ENCODE measurements at regions not wholly inside any gene's neighbourhood (a gene's known extent, or its start where the extent isn't known, plus 50 kb on each side); places are given as distances from the start of the nearest gene placed in this dataset.

DNA sequence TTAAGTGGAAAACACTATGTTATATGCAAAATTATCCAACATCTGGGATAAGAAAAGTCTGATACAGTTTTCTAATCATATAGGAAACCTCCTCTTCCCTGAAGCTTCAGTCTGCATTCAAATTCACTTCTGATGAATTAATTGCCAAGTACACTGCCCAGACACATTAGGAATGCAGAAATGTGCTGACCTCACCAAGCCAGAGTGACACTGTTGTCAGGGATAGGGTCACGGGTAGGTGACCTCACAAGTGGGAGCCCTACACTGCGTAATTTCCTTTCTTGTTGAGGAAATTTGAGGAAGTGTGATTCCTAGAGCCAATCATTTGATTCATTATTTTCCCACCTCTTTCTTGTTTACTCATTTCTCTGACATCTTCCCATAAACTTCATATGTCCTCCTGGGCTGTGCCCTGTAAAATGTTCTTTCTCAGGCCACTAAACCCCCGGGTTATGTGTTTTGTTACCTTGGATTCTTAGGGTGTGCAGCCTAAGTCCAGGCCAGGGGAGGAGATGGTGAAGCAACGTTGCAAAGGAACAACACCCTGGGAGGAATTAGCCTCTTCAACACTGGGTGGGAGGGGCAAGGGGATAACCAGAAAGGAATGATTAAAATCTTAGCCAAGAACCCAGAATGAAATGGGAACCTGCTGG is 411.9 kb downstream of the MTRR start:
- intact Hi-C loops (cut with DNase I): no loop called here
- H3K27ac ChIP-seq: no peak overlapping the region
- TF ChIP-seq, protein P1, sequence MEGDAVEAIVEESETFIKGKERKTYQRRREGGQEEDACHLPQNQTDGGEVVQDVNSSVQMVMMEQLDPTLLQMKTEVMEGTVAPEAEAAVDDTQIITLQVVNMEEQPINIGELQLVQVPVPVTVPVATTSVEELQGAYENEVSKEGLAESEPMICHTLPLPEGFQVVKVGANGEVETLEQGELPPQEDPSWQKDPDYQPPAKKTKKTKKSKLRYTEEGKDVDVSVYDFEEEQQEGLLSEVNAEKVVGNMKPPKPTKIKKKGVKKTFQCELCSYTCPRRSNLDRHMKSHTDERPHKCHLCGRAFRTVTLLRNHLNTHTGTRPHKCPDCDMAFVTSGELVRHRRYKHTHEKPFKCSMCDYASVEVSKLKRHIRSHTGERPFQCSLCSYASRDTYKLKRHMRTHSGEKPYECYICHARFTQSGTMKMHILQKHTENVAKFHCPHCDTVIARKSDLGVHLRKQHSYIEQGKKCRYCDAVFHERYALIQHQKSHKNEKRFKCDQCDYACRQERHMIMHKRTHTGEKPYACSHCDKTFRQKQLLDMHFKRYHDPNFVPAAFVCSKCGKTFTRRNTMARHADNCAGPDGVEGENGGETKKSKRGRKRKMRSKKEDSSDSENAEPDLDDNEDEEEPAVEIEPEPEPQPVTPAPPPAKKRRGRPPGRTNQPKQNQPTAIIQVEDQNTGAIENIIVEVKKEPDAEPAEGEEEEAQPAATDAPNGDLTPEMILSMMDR (IDR thresholded peaks at IDR 0.05): no peak
- TF ChIP-seq POLR2A (IDR thresholded peaks at IDR 0.05) (no peak), POLR2AphosphoS5 (IDR thresholded peaks at IDR 0.05) (no peak)
- H3K9me3 ChIP-seq: no peaks in the 10 kb centered on the region
- 63% methylated on average over 4 of the region's 4 CpGs for WGBS
- H3K4me1 ChIP-seq (replicated peaks): no peaks in the 10 kb centered on the region
- H3K27me3 ChIP-seq (replicated peaks; ENCODE audit: insufficient read depth): no peaks in the 10 kb centered on the region
- no peak for DNase-seq (ENCODE audit: low spot score)
- H3K36me3 ChIP-seq: no peaks in the 10 kb centered on the region
- no peak overlapping the region for H3K4me3 ChIP-seq

DNA sequence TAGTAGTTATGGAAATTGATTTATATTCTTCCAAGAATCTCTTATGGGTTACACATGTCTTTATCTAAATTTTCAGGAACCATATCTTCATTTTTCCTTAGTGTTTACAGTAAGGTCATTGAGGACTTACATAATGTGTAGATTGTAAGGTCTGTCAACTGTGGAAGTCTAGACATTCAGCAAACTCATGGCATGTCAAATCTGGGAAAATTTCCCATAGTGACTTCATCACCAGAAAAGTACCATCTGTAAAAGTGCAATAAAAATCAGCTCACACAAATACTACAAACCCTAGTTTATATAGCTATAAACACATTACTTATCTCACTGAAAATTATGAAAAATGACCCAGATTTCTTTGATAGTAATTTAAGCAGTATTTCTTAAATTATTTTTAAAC is 419.4 kb downstream of the MTRR start:
- Histone ChIP-seq H3K9me3 (no peaks in the 10 kb centered on the region), H3K27me3 (replicated peaks; ENCODE audit: insufficient read depth) (no peaks in the 10 kb centered on the region), H3K4me1 (replicated peaks) (no peaks in the 10 kb centered on the region), H3K27ac (no peak overlapping the region), H3K4me3 (no peak overlapping the region), H3K36me3 (no peaks in the 10 kb centered on the region)
- TF ChIP-seq, protein P1 (IDR thresholded peaks at IDR 0.05): no peak
- TF ChIP-seq POLR2AphosphoS5 (IDR thresholded peaks at IDR 0.05) (no peak), POLR2A (IDR thresholded peaks at IDR 0.05) (no peak)
- DNase-seq (ENCODE audit: low spot score): no peak
- intact Hi-C loops (cut with DNase I): no loop called here

DNA sequence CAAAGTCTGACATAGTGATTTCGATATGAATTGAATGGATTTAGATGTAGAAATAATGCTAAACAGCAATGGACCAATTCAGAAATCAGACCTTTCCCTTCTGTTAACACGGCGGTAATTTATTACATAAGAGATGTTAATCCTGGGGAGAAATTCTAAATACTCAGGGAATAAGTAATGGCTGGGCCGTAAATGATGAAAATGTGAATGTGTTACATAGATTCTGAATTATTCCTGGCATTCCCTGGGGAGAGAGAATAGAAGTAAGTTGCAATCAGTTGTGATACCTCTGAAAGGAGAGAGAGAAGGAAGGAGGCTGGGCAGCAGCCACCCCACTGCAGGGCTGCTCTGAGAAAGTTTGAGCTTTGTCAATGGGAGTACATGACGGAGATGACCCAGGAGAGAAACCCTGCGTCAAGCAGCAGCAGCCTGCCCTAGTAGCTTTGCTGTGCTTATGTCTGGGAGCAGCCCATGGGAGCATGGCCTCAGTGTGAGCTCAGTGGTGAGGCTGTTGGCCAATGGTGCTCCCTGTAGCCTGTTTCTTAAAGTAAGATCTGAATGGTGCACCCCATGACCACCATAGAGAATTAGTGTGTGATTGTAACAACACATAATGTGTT is 420.1 kb downstream of the MTRR start:
- Histone ChIP-seq H3K9me3 (no peaks in the 10 kb centered on the region), H3K36me3 (no peaks in the 10 kb centered on the region), H3K4me1 (replicated peaks) (no peaks in the 10 kb centered on the region), H3K4me3 (no peak overlapping the region), H3K27me3 (replicated peaks; ENCODE audit: insufficient read depth) (no peaks in the 10 kb centered on the region), H3K27ac (no peak overlapping the region)
- DNase-seq (ENCODE audit: low spot score): no peak
- whole genome bisulfite sequencing: 80% methylated on average over 6 of the region's 6 CpGs
- TF ChIP-seq POLR2AphosphoS5 (IDR thresholded peaks at IDR 0.05) (no peak), POLR2A (IDR thresholded peaks at IDR 0.05) (no peak)
- TF ChIP-seq, protein P1 (IDR thresholded peaks at IDR 0.05): no peak
- intact Hi-C loops (cut with DNase I): no loop called here

DNA sequence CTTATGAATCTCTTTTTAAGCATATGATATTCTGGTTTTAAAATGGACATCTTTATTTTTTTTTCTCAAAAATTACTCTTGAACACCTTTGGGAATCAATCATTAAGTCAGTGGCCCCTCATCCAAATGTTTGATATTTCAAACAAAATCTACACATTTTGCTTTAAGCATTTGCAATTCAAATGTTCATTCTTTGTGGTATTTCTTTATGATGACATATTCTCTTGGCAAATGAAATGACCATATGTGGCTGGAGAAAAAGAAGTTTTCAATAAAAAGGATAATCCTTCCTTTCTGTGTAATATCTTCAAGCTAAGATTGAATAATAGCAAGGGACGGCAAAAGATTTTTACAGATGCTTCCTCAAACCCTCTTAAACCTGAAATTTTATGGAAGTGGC is 420.8 kb downstream of the MTRR start:
- TF ChIP-seq POLR2A (IDR thresholded peaks at IDR 0.05): no peak
- TF ChIP-seq POLR2AphosphoS5 (IDR thresholded peaks at IDR 0.05): no peak
- TF ChIP-seq, protein P1 (IDR thresholded peaks at IDR 0.05): no peak
- Histone ChIP-seq H3K4me1 (replicated peaks) (no peaks in the 10 kb centered on the region), H3K36me3 (no peaks in the 10 kb centered on the region), H3K9me3 (no peaks in the 10 kb centered on the region), H3K27me3 (replicated peaks; ENCODE audit: insufficient read depth) (no peaks in the 10 kb centered on the region), H3K27ac (no peak overlapping the region), H3K4me3 (no peak overlapping the region)
- no peak for DNase-seq (ENCODE audit: low spot score)
- intact Hi-C loops (cut with DNase I): no loop called here
- WGBS: 80% methylated on average over 1 of the region's 1 CpG

DNA sequence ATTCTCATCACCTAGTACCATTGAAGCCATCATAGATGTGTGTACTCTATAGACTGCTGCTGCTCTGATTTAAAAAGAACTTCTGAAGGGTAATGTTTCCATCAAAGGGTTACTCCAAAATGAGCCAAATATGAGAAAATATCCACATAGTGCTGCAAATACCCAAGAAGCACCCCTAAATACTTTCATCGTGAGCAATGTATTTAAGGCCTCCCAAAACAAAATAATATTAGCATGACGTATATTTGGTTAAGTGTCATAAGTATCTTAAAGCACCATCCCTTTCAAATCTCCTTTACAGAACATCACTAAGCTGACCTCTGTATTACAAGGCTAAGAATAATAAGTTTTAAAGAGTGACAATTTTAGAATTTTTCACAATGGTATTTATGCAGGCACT is 421.8 kb downstream of the MTRR start:
- Histone ChIP-seq H3K4me1 (replicated peaks) (no peaks in the 10 kb centered on the region), H3K36me3 (no peaks in the 10 kb centered on the region), H3K27me3 (replicated peaks; ENCODE audit: insufficient read depth) (no peaks in the 10 kb centered on the region), H3K9me3 (no peaks in the 10 kb centered on the region), H3K27ac (no peak overlapping the region), H3K4me3 (no peak overlapping the region)
- intact Hi-C loops (cut with DNase I): no loop called here
- DNase-seq (ENCODE audit: low spot score): no peak
- no peak for TF ChIP-seq POLR2AphosphoS5 (IDR thresholded peaks at IDR 0.05)
- TF ChIP-seq, protein P1 (IDR thresholded peaks at IDR 0.05): no peak
- WGBS: 89% methylated on average over 2 of the region's 2 CpGs
